Loucy (cell line): ENCODE measurements at regions not wholly inside any gene's neighbourhood (a gene's known extent, or its start where the extent isn't known, plus 50 kb on each side); places are given as distances from the start of the nearest gene placed in this dataset.

Experiments used
- EZH2phosphoT487 ChIP-seq: fragments of 200-600 bp; IDR thresholded peaks from 2 replicates; pipeline ENCODE4 v1.6.1; 2018; ENCODE audit warnings: antibody characterized with exemption, mild to moderate bottlenecking, moderate library complexity, borderline replicate concordance
- TF ChIP-seq, protein P1 (sequence below): fragments of 200-600 bp; sonication (generic); conservative IDR thresholded peaks from 2 replicates; pipeline ENCODE4 v1.5.1; 2014; ENCODE audit warnings: mild to moderate bottlenecking, antibody characterized with exemption, low read length

DNA sequence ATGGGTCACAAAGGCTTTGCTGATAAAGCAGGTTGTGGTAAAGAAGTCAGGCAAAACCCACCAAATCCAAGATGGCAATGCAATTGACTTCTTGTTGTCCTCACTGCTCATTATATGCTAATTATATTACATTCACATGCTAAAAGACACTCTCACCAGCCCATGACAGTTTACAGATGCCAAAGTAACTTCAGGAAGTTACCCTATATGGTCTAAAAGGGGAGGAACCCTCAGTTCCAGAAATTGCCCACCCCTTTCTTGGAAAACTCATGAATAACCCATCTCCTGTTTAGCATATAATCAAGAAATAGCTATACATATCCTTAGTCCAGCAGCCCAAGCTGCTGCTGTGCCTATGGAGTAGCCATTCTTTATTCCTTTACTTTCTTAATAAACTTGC lies 501.1 kb downstream of the MEI4 start:
- TF ChIP-seq, protein P1, sequence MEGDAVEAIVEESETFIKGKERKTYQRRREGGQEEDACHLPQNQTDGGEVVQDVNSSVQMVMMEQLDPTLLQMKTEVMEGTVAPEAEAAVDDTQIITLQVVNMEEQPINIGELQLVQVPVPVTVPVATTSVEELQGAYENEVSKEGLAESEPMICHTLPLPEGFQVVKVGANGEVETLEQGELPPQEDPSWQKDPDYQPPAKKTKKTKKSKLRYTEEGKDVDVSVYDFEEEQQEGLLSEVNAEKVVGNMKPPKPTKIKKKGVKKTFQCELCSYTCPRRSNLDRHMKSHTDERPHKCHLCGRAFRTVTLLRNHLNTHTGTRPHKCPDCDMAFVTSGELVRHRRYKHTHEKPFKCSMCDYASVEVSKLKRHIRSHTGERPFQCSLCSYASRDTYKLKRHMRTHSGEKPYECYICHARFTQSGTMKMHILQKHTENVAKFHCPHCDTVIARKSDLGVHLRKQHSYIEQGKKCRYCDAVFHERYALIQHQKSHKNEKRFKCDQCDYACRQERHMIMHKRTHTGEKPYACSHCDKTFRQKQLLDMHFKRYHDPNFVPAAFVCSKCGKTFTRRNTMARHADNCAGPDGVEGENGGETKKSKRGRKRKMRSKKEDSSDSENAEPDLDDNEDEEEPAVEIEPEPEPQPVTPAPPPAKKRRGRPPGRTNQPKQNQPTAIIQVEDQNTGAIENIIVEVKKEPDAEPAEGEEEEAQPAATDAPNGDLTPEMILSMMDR, result no peak
- TF ChIP-seq EZH2phosphoT487, result no peak
